Stomach (tissue), 8 donors: ENCODE measurements at regions not wholly inside any gene's neighbourhood (a gene's known extent, or its start where the extent isn't known, plus 50 kb on each side); places are given as distances from the start of the nearest gene placed in this dataset.
A peak's percentile ranks its signal among the peaks of the same experiment; 100 is the strongest.

Experiments used
- DNase-seq, 2 donors: peaks; one replicate each; pipeline versions ENCODE4 v3.0.0 to v3.0.0-alpha.2; 2013 to 2019
- H3K27ac ChIP-seq, 5 donors: fragments of 200-600 bp in 4 of 5; sonication (generic) in 4 of 5; one replicate each; pipeline ENCODE4 v1.5.1; 2013 to 2019; ENCODE audit warnings: mild to moderate bottlenecking in 1 of 5, moderate library complexity in 1 of 5
- H3K27me3 ChIP-seq, 3 donors: fragments of 200-600 bp; sonication (generic); one replicate each; pipeline ENCODE4 v1.5.1; 2017 to 2019; ENCODE audit warnings: mixed run types in 1 of 3
- H3K36me3 ChIP-seq, 4 donors: fragments of 200-600 bp; sonication (generic); 1 replicate in 3 of 4; 2 replicates in 1 of 4; pipeline ENCODE4 v1.5.1; 2016 to 2019
- H3K4me1 ChIP-seq, 4 donors: fragments of 200-600 bp; sonication (generic); one replicate each; pipeline ENCODE4 v1.5.1; 2016 to 2019
- H3K4me3 ChIP-seq, 4 donors: fragments of 200-600 bp; sonication (generic) in 3 of 4; one replicate each; pipeline ENCODE4 v1.5.1; 2016 to 2019; ENCODE audit warnings: mild to moderate bottlenecking in 1 of 4
- H3K9me3 ChIP-seq, 4 donors: fragments of 200-600 bp; sonication (generic); one replicate each; pipeline ENCODE4 v1.5.1; 2016 to 2019
- EP300 ChIP-seq: sonication (generic); formaldehyde crosslinking; IDR thresholded peaks from one replicate; pipeline ENCODE4 v1.6.1; 2017; ENCODE audit warnings: antibody characterized with exemption
- POLR2A ChIP-seq, 4 donors: fragments of 450-650 bp; IDR thresholded peaks; one replicate each; pipeline ENCODE4 v1.6.1; 2016; ENCODE audit warnings: antibody characterized with exemption in 4 of 4, control low read depth in 2 of 4, mild to moderate bottlenecking in 1 of 4, moderate library complexity in 1 of 4
- POLR2AphosphoS5 ChIP-seq, 3 donors: sonication (generic); formaldehyde crosslinking; IDR thresholded peaks; one replicate each; pipeline ENCODE4 v1.6.1; 2016; ENCODE audit warnings: antibody characterized with exemption in 3 of 3
- WGBS, 5 donors: extraction: QIAGEN DNeasy Blood & Tissue Kit in 3 of 5; methylation state at CpG; one replicate each; pipeline versions ENCODE4 v1.1.5 to v1.1.7; 2013 to 2018; 5-methylcytosine and 5-hydroxymethylcytosine counted together
- intact Hi-C: fragments of 100-400 bp; cut with DNase I; formaldehyde crosslinking; loops from one replicate; pipeline ENCODE4 v1.15.1; 2023; ENCODE audit warnings: low total_unique reads
- TF ChIP-seq, protein P1 (sequence below), 7 experiments: fragments of 450-650 bp in 4 of 7; fragments of 200-600 bp in 3 of 7; sonication (generic) in 3 of 7; IDR thresholded peaks; one replicate each; pipeline ENCODE4 v1.5.1; 2016 to 2019; ENCODE audit warnings: antibody characterized with exemption in 7 of 7, control low read depth in 2 of 7, mild to moderate bottlenecking in 1 of 7
- donor health status: healthy with polysubstance abuse.
- donor health status: Bipolar disorder and iron deficiency.
- donor health status: healthy.

DNA sequence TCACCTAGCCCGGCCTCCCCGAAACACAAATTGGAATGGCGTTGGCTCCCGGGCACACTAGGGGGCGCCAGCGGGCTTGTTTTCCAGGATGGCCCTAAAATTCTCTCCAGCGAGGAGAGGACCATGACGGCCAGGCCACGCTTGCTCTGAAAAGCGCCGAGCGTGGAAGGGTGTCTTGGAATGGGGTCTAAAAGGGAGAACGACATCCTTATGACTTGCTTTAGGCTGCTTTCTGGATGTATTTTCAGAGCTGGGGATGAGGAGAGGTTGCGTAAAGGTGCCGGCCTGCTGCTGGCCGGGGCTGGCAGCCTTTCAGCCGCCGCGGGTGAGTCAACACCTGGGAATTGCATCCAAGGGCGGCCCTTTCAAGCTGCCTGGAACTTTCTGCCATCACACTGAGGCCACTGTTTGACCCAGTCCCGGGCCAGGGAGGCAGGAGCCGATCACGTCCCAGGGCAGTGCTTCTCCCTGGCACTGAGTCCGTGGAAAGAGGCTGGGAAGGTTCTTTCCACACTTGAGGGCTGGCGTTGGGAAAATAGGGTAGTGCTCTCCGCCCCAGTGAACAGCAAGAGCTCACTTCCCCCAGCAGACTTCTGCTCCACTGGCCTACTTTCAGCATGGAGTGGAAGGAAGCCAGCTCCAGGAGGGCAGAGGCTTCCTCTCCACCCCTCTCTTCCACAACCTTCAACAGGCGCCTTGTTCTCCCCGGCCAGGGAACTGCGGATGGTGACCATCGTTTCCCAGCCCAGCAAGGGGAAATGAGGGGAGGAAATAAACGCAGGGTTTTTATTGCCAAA, 216.2 kb downstream of the TTC8 start:
- Histone ChIP-seq H3K4me1 (peaks cover 8 to 21% (median 16%) of the 10 kb centered on the region in 4 donors), H3K4me3 (peak overlapping the region; percentile 35 to 44 (median 43)), H3K27ac (peak overlapping the region; percentile 81 to 94 (median 89)), H3K9me3 (peaks cover 0 to 4% (median 0%) of the 10 kb centered on the region in 4 donors), H3K36me3 (no peaks in the 10 kb centered on the region), H3K27me3 (no peaks in the 10 kb centered on the region)
- peak in 2 of 3 donors; percentile 51 to 58 for TF ChIP-seq POLR2AphosphoS5 (IDR thresholded peaks at IDR 0.05)
- no peak for TF ChIP-seq EP300
- TF ChIP-seq, protein P1, sequence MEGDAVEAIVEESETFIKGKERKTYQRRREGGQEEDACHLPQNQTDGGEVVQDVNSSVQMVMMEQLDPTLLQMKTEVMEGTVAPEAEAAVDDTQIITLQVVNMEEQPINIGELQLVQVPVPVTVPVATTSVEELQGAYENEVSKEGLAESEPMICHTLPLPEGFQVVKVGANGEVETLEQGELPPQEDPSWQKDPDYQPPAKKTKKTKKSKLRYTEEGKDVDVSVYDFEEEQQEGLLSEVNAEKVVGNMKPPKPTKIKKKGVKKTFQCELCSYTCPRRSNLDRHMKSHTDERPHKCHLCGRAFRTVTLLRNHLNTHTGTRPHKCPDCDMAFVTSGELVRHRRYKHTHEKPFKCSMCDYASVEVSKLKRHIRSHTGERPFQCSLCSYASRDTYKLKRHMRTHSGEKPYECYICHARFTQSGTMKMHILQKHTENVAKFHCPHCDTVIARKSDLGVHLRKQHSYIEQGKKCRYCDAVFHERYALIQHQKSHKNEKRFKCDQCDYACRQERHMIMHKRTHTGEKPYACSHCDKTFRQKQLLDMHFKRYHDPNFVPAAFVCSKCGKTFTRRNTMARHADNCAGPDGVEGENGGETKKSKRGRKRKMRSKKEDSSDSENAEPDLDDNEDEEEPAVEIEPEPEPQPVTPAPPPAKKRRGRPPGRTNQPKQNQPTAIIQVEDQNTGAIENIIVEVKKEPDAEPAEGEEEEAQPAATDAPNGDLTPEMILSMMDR (IDR thresholded peaks at IDR 0.05) = peak in 5 of 7 experiments; percentile 86 to 96 (median 95)
- no peak for TF ChIP-seq POLR2A (IDR thresholded peaks at IDR 0.05)
- 1 to 4% (median 2%) methylated on average over 20 to 31 of the region's 31 CpGs for WGBS, 5 donors
- intact Hi-C loops = no loop called here
- peak; percentile 94 to 95 for DNase-seq

DNA sequence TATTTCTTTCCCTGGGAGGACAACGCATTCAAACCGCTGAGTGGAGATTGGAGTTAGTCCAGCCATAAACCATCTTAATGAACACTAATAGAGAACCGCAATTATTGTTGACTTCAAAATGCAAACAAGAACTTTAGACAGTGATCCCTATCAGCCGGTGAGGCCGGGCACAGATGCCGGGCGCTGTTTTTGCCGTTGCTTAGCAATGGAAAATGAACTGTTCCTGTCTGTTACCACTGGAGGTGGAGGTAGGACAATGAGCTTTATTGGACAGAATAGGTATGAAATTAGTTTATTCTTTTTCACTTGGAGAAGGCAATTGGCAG, 216.8 kb downstream of the TTC8 start:
- Histone ChIP-seq H3K36me3 (no peaks in the 10 kb centered on the region), H3K9me3 (peaks cover 0 to 4% (median 0%) of the 10 kb centered on the region in 4 donors), H3K4me3 (peak overlapping the region; percentile 35 to 44 (median 43)), H3K27ac (peak overlapping the region; percentile 81 to 94 (median 89)), H3K4me1 (peaks cover 8 to 21% (median 16%) of the 10 kb centered on the region in 4 donors), H3K27me3 (no peaks in the 10 kb centered on the region)
- intact Hi-C loops = no loop called here
- 4 to 16% (median 12%) methylated on average over 8 of the region's 8 CpGs for WGBS, 5 donors
- TF ChIP-seq POLR2AphosphoS5 (IDR thresholded peaks at IDR 0.05) (no peak), EP300 (no peak), POLR2A (IDR thresholded peaks at IDR 0.05) (no peak)
- TF ChIP-seq, protein P1 (IDR thresholded peaks at IDR 0.05) = no peak
- peak; percentile 74 to 88 for DNase-seq

DNA sequence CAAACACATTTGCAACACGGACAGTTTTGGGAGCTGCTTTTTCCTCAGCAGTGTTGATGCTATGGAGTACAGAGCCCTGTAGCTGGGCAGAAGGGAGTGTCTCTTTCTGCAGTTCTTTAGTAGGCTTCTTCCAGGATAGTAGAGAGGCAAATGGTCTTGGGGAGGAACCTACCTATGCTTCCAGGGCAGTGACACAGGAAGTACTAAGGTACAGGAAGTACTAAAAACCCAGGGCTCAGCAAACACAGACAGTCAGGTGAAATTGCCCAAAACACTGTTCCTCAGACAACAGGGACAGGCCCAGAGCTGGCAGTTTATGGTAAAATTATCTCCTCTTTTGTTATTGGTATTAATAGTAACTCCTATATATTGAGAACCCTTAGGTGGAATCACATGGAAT, 217.6 kb downstream of the TTC8 start:
- no peak for DNase-seq
- H3K9me3 ChIP-seq = peaks cover 0 to 4% (median 0%) of the 10 kb centered on the region in 4 donors
- 59 to 91% (median 79%) methylated on average over 1 of the region's 1 CpG for WGBS, 5 donors
- H3K4me3 ChIP-seq = no peak overlapping the region
- intact Hi-C loops = no loop called here
- H3K27me3 ChIP-seq = no peaks in the 10 kb centered on the region
- H3K4me1 ChIP-seq = peaks cover 8 to 21% (median 16%) of the 10 kb centered on the region in 4 donors
- H3K27ac ChIP-seq = no peak overlapping the region
- no peaks in the 10 kb centered on the region for H3K36me3 ChIP-seq
- no peak for TF ChIP-seq POLR2AphosphoS5 (IDR thresholded peaks at IDR 0.05)
- TF ChIP-seq POLR2A (IDR thresholded peaks at IDR 0.05) = no peak
- no peak for TF ChIP-seq EP300

DNA sequence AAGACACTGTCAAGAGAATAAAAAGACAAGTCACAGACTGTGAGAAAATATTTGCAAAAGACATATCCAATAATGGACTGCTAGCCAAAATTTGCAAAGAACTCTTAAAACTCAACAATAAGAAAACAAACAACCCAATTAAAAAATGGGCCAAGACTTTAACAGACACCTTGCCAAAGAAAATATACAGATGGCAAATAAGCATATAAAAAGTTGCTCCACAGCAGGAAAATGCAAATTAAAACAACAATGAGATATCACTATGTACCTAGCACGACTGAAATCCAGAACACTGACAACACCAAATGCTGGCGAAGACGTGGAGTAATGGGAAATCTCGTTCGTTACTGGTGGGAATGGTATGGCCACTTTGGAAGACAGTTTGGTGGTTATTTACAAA, 228.9 kb downstream of the TTC8 start:
- Histone ChIP-seq H3K27ac (no peak overlapping the region), H3K9me3 (no peaks in the 10 kb centered on the region), H3K27me3 (no peaks in the 10 kb centered on the region), H3K36me3 (no peaks in the 10 kb centered on the region), H3K4me1 (no peaks in the 10 kb centered on the region), H3K4me3 (no peak overlapping the region)
- intact Hi-C loops = no loop called here
- DNase-seq = no peak
- 74 to 90% (median 75%) methylated on average over 5 of the region's 5 CpGs for WGBS, 5 donors
- TF ChIP-seq POLR2AphosphoS5 (IDR thresholded peaks at IDR 0.05) = no peak
- TF ChIP-seq EP300 = no peak
- no peak for TF ChIP-seq POLR2A (IDR thresholded peaks at IDR 0.05)
- TF ChIP-seq, protein P1 (IDR thresholded peaks at IDR 0.05) = no peak

DNA sequence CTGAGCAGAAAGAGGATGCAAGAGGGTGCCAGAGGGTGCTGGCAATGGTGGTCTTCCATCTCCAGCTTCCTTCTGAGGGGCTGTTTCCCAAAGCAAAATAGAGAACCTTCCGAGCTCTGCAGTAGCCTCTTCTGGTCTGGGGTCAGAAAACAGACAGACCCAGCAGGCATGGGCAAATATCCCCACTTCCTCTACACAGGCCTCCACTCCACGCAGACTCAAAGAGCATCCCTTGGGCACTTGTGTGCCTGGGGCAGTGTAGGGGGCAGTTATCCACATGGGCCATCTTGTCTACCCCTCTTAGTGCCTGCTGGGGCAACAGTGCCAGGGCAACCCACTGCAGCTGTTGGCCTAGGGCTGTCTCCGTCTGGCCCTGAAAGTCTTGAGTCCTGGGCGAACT, 231.9 kb downstream of the TTC8 start:
- 88 to 97% (median 92%) methylated on average over 4 of the region's 4 CpGs for WGBS, 5 donors
- TF ChIP-seq POLR2A (IDR thresholded peaks at IDR 0.05) (no peak), EP300 (no peak), POLR2AphosphoS5 (IDR thresholded peaks at IDR 0.05) (no peak)
- TF ChIP-seq, protein P1 (IDR thresholded peaks at IDR 0.05) = no peak
- Histone ChIP-seq H3K36me3 (no peaks in the 10 kb centered on the region), H3K4me3 (no peak overlapping the region), H3K9me3 (no peaks in the 10 kb centered on the region), H3K27ac (no peak overlapping the region), H3K4me1 (no peaks in the 10 kb centered on the region), H3K27me3 (no peaks in the 10 kb centered on the region)
- intact Hi-C loops = no loop called here
- no peak for DNase-seq
